HG03439 (cell line): ENCODE measurements at regions not wholly inside any gene's neighbourhood (a gene's known extent, or its start where the extent isn't known, plus 50 kb on each side); places are given as distances from the start of the nearest gene placed in this dataset.
"Not testable (repeated sequence)": the region's sequence is repeated elsewhere in the genome, so short reads cannot be mapped to it uniquely, and the experiment has no call there.

Experiments
- ATAC-seq: cut with Tn5 transposase; IDR thresholded peaks from one replicate; pipeline ENCODE4 v1.9.1; 2021; ENCODE audit warnings: mild to moderate bottlenecking, moderate library complexity; ENCODE audit not compliant: unreplicated experiment

- ATAC-seq = no peak
Observed at GRCh38 chr12:34402228-34402898, 380.1 kb downstream of the ALG10 start.

- no peak for ATAC-seq
Observed at GRCh38 chr12:34402899-34403705, 380.8 kb downstream of the ALG10 start.

- no peak for ATAC-seq
Observed at GRCh38 chr12:34403706-34404376, 381.5 kb downstream of the ALG10 start.

GRCh38 chr12:34404377-34405285 is 382.3 kb downstream of the ALG10 start:
- ATAC-seq = no peak

- ATAC-seq = no peak
Observed at GRCh38 chr12:34405286-34406227, 383.3 kb downstream of the ALG10 start.

GRCh38 chr12:34406228-34406995 is 384.1 kb downstream of the ALG10 start:
- no peak for ATAC-seq

- no peak for ATAC-seq
Observed at GRCh38 chr12:34406996-34407300, 384.7 kb downstream of the ALG10 start.

- ATAC-seq = no peak
Observed at GRCh38 chr12:34407813-34408212, 385.5 kb downstream of the ALG10 start.

- ATAC-seq = not testable (repeated sequence)
Observed at GRCh38 chr12:34431509-34431908, 409.2 kb downstream of the ALG10 start.
